ENCODE measurements at regions not wholly inside any gene's neighbourhood (a gene's known extent, or its start where the extent isn't known, plus 50 kb on each side); places are given as distances from the start of the nearest gene placed in this dataset.
"Not testable (repeated sequence)": the region's sequence is repeated elsewhere in the genome, so short reads cannot be mapped to it uniquely, and the experiment has no call there.

DNA sequence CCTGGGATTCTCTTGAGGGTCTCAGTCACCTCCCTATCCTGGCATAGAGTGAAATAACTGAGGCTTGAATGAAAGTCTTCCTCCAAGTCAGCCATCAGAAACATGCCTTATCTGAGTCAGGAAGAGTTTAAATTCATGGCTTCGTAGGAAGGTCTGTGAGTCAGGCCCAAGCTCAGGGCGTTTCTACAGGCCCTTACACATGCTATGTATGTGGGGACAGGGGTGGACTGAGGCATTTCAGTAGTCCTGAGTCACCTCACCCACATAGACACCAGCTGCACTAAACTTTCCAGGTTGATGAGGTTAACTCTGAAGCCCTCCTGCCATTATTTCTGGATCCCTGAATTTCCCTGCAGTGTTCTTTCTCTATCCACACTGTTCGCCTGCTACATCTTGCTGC lies 134.6 kb upstream of the RCN1 start:
- no peak for DNase-seq

DNA sequence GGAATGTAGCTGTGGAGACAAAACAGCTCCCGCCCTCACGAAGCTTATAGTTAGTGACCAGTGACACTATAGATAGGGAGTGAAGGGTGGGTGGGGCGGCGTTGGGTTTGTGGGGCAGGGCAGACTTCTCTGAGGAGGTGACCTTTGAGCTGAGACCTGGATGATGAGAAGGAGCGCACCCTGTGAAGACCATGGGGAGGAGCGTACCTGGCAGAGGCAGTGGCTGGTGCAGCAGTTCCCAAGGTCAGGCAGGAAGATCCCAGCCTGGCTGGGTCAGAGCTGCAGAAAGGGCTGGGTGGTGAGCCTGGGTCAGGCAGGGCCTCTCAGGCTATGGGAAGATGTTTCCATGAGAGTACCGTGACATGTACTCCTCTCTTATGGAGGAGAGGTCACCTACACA lies 135.0 kb upstream of the RCN1 start:
- DNase-seq = no peak

DNA sequence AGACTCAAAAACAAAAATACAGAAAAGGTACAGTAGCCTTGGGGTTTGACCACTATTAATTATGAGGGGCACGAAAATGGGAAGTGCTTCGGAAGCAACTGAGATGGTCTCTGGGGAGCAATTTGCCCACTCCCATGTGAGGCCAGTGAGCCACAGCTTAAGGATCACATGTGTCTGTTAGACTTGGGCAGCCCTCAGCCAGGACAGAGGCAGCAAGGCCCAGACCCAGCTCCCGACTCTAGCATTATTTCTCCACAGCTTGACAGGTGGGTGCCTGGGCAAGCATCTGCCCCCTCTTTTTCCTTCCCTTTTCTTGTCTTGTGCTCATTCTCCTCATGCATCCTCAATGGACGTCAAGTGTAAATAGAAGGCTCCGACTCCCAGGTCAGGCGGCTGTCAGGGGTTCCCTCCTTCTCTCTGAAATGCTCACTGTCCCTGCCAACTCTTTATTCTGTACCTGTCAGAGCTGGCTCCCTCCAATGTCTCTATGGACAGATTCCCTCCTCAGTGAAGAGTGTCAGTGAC lies 137.0 kb upstream of the RCN1 start:
- DNase-seq = no peak

DNA sequence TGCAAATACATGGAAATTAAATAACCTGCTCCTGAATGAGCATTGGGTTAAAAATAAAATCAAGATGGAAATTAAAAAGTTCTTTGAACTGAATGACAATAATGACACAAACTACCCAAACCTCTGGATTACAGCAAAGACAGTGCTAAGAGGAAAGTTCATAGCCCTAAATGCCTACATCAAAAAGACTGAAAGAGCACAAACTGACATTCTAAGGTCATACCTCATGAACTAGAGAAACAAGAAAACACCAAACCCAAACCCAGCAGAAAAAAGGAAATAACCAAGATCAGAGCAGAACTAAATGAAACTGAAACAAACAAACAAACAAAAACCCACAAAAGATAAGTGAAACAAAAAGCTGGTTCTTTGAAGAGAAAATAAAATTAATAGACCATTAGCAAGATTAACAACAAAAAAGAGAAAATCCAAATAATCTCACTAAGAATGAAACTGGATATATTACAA lies 138.6 kb upstream of the PAX6 start:
- not testable (repeated sequence) for DNase-seq

DNA sequence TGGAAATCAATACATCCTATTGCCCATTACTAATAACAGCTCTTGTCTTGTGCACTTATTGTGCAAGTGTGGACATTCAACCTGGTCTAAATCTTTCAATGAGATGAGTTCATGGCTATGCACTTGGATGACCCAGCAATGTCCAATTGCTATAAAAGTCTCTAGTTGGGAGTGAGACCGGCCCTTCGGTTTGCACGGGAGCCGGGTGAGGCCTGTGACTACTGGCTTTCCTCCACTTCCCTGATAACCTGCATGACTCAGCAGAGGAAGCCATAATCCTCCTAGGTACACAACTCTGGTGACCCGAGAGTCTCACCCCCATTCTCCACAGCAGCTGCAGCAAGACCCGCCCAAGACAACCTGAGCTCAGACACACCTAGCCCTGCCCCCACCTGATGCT lies 135.9 kb upstream of the PAX6 start:
- no peak for DNase-seq

DNA sequence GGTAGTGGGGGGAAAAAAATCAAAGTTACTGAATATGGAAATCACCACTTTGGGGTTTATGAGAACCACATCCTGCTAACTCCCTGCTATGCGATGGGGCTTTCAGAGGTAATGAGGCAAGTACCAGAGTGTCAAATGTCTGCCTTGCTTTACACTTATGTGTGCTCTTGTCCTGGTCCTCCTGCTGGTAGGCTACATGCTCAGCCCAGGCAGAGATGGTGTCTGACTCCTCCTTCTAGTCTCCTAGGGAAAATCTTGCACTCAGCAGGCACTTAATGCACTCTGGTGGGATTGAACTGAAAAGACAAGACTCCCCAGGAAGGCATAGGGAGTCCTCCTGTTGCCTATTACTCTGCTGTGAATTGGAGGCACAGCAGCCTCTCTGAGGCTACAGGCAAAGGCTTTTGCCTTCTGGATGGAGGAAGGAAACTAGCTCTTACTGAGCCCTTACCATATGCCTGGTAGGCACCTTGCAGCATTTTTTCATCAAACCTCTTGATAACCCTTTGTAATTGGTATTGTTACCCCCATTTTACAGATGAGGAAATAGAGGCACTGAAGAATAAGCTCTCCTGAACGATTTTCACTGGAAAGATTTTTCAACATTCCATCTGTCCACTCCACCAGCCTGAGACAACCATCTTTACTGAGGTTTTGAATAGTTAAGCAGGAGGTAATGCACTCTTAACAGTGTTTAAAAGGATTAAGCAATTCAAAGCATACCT lies 132.1 kb upstream of the PAX6 start:
- DNase-seq = no peak

DNA sequence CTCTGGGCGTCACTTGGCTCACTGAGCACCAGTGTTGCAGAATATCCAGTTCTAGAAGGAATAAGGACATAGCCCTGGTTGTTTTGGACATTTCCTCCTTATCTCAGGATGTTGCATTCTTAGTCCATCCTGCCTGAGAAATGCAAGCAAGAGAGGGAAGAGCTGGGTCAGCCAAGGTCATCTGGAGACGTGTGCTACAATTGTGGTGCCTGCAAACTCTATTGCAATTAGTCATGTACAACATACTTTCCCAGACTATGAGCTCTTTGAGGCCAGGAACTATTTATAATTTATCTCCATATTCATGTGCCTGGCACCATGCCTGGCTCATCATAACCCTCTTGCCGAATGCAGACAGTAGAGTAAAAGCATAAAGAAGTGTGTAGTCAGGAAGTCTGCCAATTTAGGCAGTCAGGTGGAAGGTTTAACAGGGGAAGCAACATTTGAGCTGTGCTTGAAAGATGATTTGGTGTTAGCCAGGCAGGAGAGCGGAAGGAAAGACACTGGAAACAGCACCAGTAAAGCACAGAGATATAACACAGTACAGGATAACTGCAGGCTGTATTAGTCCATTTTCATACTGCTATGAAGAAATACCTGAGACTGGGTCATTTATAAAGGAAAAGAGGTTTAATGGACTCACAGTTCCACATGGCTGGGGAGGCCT lies 129.4 kb upstream of the PAX6 start:
- DNase-seq = no peak

DNA sequence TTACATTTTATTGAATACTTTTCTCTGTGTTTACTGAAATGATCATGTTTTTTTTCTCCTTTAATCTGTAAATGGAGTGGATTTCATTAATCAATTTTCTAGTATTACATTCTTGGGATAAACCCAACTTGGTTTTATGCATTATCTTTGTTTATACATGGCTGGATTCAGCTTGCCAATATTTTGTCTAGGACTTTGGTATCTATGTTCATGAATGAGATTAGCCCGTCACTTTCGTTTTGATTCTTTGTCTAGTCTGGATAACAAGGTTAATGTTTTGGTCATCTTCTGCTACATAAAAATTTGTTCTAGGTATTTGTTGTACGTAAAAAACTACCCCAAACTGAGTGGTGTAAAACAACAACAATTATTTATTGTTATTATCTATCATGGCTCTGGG lies 127.9 kb upstream of the PAX6 start:
- DNase-seq = no peak

DNA sequence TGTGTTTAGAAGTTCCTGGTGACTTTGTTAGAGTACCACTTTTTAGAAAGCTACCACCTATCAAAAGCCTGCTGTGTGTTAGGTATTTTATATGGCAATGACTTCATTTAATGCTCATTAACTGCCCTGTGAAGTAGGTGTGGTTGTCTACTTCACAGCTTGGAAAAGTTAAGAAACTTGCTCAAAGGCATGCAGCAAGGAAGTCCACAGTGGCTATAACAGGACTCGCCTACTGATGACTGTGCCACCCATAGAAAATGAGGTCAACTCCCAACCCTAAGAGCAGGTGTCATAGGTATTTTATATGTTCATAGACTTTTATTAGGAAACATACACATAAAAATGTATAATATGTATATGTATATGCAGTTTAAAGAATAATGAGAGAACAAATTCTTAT lies 125.2 kb upstream of the PAX6 start:
- no peak for DNase-seq

DNA sequence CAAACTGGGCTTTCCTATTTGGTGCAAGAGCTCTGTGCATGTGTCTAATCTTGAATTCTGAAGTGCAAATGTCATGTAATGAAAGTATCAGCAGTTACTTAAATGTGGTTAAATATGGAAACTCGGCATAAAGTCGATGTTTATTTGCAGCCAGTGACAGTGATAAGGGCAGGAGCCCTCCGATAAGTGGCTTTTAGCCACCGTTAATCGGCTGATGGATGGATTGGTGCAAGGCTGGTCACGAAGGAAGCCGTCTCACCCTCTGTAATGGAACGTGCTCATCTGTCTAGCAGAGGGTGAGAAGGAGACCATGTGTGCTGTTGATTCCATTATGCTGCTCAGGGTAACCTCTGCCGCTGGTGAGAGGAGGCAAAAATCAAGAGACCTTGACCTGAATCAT lies 121.8 kb upstream of the PAX6 start:
- DNase-seq = no peak

DNA sequence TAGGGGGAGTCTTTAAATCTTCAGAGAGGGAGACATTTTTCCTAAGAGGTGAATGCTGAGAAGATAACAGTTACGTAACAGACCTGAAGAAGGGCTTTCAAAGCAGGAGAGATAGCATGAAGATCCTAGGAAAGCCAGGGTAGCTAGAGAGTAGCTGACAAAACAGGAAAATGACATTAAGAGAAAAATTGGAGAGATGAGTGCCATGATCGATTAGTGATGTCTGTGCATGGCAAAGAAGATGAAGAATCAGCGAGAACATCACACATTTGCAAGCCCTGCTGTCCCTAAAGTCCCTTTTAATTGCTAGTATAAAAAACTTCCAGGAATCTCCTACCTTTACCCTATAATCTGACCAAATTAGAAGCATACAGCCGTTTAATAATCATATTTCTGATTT lies 116.9 kb upstream of the PAX6 start:
- no peak for DNase-seq

DNA sequence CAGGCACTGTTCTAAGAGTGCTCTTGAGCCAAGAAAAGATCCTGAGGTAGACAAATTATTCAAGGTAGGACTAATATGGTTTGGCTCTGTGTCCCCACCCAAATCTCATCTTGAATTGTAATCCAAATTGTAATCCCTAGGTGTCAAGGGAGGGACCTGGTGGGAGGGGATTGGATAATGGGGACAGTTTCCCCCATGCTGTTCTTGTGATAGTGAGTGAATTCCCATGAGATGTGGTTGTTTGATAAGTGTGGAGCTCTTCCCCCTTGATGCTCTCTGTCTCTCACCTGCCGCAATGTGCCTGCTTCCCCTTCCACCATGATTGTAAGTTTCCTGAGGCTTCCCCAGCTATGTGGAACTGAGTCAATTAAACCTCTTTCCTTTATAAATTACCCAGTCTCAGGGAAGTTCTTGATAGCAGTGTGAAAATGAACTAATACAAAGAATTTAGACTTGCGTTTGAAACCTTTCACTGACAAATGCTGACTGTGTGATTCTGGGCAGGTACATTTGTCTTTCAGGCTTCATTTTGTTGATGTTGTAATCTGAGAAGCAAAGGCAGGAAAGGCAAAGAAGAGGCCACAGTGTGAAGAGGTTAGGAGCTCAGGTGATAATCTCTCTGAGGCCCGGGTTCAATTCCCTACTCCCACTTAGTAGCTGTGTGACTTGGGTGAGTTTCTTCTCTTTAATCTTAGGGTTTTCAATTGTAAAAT lies 115.8 kb upstream of the PAX6 start:
- DNase-seq = no peak

DNA sequence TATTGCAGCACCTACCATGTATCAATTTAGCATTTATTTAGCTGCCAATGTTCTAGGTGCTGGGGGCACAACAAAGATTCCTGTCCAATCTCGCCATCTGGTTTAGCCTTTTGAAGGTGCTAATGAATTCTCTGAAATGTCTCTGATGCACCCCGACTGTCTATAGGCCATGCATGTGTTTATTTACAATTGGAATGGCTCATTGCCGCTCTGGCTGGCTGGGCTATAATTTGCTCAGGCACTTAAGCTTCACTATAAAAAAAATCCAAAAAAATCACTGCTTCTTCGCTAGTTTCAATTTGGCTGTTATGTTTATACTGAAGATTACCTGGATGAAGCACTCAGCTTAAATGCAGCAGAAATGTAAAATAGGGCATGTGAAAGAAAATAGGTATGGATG lies 115.0 kb upstream of the PAX6 start:
- DNase-seq = no peak

DNA sequence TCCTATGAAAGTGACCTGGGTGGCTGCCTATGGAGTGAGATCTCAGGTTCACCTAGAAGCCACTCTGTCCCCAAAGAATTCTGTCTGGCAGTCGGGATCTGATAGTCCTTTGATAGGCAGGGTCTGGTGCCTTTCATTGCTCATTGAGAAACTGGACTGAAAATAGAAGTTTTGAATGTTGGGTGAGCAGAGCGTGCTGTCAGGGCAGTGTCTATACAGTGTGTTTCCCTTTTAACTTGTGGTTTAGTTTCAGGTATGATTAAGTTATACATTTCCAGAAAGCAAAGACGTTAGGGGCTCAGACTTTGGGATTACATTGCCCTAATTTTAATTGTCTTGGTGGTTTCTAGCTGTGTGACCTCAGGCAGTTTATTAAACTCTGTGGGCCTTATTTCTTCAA lies 111.3 kb upstream of the PAX6 start:
- no peak for DNase-seq

DNA sequence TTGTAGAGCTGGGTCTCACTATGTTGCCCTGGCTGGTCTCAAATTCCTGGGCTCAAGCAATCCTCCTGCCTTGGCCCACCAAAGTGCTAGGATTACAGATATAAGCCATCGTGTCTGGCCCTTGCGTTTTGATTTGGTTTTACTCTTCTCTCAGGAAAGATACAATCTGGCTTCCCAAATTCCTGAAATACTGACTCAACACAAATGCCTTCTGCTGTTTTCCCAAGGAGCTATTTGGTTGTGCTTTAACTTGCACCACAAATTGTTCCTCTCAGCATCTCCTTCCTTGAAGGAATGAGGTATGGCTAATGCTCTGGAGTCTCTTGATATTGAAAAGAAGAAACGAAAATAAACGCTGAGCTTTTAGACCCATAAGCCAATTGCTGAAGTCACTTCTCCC lies 110.0 kb upstream of the PAX6 start:
- DNase-seq = no peak

DNA sequence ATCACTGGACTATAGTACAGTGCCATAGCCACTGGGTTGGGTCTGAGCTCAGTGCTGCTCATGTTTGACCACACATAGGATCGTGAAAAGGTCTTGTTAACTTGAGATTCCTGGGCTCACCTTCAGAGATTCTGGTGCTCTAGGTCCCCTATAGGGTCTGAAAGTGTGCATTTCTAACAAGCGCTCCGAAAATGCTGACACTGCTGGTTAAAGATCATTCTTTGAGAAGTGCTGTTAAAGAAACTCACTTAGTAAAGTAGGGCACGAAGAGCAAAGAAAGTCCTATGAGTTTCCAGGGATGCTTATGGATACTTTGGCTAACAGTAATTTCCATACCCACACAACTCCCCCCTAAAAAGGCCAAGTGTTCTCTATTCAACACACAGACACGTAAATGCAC lies 108.1 kb upstream of the PAX6 start:
- DNase-seq = no peak

DNA sequence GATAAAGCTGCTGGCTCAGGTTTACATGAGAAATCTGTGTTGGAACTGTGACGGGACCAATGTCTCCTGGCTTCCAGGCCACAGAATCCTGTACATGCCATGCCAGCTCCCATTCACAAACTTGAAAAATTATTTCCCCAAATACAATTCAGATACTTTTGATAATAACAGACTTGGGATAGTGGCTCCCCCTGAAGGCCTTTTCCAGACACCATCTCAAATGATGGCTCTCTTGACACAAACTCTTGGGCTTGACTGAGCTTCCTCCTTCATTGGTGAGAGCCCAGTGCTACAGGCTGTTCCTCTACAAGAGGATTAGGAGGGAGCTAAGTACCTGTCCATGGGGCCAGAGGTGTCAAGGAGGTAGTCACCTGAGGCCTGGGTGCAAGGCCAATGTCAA lies 104.7 kb upstream of the PAX6 start:
- no peak for DNase-seq

DNA sequence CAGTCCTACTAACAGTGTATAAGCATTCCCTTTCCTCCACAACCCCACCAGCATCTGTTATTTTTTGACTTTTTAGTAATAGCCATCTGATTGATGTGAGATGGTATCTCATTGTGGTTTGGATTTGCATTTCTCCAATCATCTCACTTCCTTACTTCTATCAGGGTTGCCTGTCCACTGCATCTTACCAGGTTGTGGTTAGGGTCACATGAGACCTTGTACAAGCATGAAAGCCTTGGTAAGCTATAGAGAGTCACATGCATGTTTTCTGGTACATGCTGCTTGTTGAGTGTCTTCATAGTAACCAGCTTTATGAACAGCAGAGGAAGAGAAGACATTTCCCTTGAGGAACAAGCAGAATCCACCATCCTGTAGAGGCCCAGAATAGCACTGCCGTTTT lies 102.9 kb upstream of the PAX6 start:
- DNase-seq = no peak

DNA sequence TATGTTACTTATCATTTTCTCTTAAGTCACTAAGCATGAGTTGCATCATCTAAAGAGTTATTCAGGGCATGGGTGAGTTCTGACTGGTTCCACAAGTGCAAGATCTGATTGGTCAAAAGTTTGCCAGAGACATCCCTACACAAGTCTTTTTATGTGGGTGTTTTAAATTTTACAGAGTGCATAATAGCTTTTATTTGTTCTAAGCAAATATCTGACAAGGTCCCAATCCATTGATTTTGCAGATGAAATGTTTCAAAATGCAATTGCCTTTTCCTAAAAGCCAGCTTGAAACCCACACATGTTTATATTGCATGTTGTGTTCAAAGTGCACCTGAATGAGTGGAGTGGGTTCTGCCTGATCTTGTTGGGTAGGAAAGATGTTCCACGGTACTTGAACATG lies 101.7 kb upstream of the PAX6 start:
- no peak for DNase-seq

DNA sequence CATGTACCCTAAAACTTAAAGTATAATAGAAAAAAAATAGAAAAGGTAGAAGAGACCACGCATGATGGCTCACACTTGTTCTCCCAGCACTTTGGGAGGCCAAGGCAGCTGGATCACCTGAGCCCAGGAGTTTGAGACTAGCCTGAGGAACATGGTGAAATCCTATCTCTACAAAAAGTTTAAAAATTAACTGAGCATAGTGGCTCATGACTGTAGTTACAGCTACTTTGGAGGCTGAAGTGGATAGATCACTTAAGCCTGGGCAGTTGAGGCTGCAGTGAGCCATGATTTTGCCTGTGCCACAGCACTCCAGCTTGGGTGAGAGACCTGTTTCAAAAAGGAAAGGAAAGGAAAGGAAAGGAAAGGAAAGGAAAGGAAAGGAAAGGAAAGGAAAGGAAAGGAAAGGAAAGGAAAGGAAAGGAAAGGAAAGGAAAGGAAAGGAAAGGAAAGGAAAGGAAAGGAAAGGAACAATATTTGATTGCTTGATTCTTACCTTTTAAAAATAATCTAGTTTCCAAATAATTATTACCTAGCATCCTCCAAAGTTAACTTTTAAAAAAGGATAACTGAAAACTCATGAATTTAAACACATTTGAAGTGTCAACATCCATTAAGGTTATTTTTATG lies 99.9 kb upstream of the PAX6 start:
- no peak for DNase-seq

DNA sequence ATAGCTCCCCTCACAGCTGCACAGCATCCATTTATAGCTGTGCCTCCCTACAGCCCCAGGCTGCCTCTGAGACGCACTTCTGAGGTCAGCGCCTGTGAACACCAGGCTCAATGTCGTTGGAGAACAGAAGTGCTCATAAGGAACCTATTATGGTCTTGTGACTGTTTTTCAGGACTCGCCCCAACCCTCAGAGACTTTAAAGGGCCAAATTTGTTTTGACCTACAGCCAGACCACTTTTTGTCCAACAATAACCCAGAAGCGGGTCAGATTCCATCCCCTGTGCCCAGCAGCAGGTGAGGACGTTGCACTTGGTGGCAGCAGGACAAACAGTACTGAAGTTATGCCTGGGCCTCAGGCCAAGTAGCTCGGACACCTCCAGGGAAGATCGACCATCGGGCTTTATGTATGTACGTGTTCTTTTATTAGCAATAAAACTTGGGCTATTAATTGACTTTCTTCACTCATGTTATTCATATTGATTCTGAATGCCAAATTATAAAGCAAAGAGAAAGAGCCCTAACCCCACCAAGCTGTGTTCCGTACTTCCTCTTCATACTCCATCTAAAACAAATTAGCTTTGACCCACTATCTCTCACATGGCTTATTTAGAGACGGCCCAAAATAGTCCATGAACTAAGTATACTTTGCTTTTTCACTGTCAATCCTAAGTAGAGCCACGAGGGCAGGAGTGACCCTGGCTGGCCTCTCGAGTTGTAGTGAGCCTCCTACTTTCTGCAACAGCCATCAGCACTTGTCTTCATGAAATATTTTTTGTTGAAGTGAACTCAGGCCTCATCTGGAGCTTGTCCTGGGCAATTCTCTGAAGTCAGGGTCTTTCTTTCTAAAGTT lies 92.3 kb upstream of the PAX6 start:
- no peak for DNase-seq

DNA sequence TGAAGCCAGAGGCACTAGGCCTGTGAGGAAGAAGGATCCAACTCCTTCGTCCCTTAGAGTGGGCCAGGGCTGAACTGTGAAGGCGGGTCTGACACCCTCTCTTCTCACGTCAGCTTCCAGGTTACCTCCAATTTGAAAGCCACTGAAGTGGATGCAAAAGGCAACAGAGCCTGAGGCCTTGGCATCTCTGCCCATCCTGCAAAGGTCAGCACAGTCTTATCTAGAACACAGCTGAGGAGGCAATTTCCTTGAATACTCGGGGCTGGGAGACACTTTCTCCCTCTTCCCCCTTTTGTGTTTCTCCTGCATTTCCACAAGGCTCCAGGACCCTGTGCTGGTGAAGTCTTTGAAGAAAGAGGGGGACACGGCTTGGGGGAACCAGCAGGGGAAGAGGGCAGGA lies 91.6 kb upstream of the PAX6 start:
- no peak for DNase-seq

DNA sequence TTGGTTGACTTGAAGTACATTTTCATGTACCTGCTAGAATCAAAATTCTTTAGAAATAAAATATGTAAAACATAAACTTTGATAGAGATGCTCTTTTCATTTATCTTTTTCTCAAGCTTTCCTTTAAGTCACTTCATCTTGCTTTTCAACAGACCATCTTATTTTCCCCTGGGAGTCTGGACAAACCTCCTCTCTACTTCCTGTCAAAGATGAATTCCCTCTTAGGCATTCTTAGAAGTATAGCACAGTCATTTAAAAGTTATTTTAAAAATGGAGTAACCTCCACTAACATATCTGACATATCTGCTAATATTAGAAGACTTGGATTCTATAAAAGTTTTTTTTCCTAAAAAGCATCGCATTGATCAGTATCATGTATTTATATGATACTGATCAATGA lies 84.8 kb upstream of the PAX6 start:
- DNase-seq = no peak

Measured in SW 1271 (cell line).